GM11168 (cell line): ENCODE measurements at regions not wholly inside any gene's neighbourhood (a gene's known extent, or its start where the extent isn't known, plus 50 kb on each side); places are given as distances from the start of the nearest gene placed in this dataset.

Experiments
- in situ Hi-C: fragments of 300-500 bp; cut with MboI; formaldehyde crosslinking; loops from one replicate; pipeline ENCODE4 v1.12.0; 2022; ENCODE audit warnings: low sequenced_read_pairs; ENCODE audit not compliant: unreplicated experiment

DNA sequence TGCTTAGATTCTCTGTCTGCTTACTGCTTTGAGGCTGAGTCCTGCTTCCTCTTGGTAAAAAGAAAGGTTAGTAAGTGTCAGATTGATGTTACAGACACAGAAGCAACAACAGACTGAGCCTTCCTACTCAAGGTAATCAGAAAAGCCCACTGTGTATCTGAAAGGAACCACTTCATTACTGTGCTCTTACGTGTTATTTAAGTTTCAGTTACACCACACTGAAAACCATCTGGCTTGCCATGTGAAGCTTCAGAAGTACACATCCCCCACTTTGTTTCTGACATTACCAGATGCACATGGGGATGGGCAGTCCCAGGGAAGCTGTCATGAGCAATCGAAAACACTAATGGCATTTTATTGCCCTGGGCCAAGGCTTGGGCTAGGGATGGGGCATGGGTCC lies 1290.1 kb downstream of the AACS start:
- in situ Hi-C loops: no loop called here

DNA sequence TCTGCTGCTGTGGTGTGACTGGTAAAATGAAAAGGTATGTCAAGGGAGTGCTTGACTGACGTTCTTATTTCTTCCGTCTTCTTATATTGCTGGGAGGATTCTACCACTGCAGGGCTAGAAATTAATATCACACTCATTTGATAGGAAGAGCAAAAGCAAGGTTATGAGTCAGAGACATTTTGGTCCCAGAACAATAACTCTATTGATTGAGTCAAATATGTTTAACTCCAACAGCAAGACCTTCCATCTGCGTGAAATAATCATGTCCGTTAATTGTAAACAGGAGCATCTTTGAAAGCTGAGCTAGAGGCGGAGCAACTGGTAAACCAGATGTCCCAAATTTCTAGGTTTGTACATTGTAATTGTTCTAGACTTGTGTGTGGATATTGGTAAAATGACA lies 1293.6 kb downstream of the AACS start:
- in situ Hi-C loops: no loop called here

DNA sequence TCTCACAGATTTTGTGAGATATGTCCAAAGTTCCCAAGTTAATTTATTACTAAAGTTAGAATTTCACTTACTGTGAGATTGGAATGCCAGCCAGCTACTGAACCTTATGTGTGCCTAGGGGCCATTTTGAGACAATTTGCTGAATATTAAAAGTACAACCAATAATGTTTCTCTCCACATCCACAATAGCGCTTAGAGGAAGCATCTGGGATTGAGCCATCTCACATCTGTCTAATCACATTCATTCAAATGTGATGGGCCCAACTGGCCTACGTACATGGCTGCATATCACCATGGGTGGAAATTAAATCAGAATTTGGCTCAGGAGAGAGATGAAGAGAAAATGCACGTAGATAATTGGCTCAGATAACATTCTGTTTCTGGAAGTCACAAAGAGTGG lies 1294.0 kb downstream of the AACS start:
- in situ Hi-C loops: no loop called here

DNA sequence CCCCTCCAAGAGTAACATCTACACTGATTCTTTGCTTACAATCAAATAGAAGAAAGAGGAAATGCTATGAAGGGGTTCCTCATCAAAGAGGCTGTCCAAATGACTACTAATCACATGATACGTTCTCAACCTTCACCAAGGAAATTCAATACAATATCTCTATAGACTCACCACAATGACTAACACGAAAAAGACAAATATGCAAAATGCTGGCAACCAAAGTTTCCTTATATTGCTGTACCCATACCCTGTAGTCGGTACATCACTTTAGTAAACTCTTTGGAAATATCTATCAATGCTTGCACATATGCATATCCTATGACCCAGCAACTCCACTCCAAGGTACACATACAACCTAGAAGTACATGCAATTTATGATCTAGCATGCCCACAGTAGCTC lies 1296.6 kb downstream of the AACS start:
- in situ Hi-C loops: no loop called here

DNA sequence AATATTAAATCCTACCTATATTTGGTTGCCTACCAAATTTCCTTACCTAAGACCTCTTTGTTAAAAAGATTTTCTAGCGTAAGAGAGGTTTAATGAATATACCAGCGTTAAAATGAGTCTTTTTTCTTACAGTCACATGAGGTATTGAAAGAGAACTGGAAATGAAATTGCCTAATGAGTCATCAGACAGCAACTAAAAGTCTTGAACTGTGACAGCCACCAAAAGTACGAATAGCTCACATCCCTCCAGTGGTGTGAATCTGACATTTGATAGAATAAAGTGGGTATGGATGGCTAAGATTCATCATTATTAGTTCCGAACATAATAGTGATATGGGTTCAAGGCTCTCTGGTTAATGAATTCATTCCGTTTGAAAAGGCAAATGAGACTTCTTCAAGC lies 1297.3 kb downstream of the AACS start:
- in situ Hi-C loops: no loop called here

DNA sequence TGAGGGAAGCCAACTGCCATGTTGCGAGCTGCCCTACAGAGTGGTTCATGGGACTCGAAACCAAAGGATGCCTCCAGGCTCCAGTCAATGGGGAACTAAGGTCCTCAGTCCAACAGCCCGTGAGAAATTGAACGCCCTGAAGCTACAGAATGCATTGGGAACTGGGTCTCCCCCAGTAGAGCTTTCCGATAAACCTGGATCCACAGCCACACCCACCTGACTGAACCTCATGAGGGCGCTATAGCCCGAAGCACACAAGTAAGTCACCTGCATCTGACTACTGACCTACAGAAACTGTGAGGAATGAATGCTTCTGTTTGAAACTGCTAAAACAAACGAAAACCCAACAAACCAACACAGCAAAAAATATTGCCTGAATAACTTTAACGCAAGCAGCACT lies 1297.7 kb downstream of the AACS start:
- in situ Hi-C loops: no loop called here

DNA sequence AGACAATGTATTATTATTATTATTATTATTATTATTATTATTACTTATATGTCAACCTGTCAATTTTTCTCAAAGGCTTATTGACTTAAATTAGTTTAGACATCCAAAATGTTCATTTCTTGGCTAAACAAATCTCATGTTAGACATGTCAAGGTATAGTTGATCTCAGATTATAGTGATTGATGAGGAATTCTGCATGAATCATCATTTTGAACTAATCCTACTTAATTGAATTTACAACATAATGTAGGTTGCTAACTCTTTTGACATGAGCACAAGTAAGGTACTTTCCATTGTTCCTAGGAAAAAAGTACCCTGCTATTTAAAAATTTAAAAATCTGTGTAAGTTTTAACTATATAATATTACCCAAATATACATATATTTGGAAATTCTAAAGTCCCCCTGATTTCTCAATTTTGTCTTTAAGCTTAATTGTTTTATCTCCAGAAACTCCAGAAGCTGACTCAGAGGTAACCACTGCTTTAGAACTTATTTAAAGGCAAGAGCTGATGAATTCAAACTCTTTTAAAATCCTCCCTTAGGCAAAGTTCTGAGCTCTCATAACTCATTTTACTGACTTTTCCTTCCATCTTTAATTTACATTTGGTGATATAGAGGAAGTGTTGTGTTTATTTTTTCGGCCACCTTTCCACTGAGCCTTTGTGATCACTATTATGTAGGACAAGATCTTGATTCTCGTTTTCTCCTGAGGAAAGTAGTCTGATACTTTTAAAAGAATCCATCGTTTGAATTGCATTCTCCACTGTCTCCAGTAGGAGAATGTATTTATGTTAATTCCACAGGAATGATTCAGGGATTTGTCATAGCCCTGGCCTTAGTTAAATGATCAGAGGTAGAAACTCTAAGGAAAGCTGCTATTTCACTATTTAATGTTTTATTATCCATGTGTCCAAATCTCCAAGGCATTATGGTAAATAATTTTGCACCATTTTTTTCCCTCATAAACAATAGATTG lies 1304.5 kb downstream of the AACS start:
- in situ Hi-C loops: no loop called here

DNA sequence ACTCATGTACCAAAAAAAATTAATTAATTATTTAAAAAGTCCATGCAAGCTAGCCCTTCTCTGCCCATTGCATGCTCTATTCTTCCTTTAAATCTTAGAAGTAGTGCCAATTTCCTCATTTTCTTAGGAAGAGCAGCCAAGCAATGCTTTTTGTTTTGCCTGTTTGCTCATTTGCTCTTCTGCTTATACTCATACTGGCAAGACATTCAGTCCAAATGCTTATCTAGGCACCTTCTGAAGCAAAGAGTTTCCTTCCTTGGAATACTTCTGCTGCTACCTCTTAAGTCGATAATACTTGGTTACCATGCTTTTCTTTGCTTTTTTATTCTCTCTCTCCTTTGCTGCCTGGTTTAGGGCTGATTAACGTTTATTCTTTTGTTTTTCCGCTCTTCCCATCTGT lies 1318.3 kb downstream of the AACS start:
- in situ Hi-C loops: no loop called here

DNA sequence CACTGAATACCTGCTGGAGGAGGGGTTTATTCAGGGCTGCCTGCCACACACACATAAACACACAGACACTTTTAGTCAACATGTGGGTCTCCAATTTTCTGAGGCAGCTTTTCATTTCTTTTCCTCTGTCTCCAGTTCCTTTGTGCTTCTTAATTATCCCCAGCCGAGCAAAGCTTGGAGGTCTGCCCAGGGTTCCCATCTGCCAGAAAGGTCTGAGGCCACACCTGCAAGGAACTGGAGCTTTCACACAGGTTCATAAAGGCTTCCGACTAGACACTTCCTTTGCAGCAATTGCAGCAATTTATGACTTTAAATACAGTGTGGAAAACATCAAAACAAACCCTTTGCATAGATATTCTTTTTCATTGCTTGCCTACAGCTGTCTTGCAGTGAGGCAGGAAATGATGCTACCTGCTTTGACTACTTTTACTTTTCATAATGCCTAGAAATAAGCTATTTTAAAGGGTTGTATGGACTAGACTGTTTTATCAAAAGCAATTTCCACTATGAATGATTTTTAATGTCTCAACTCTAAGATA lies 1318.9 kb downstream of the AACS start:
- in situ Hi-C loops: no loop called here

DNA sequence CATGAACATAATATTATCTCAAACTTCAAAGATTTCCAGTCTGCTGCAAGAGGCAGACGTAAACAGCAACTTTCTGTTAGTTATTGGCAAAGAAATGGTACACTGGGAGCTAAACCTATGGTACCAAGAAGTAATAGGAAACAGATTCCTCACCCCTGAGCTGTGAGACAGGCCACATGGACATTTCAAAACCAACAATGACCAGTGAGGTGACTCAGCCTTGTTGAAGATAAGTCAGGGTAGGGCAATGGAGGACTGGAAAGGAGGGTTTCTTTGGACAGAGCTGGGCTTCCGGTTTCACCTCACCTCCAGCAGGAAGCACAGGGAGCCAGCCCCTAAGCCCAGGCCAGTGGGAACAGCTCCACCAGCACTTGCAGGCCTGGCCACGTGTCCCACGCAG lies 1320.5 kb downstream of the AACS start:
- in situ Hi-C loops: no loop called here

DNA sequence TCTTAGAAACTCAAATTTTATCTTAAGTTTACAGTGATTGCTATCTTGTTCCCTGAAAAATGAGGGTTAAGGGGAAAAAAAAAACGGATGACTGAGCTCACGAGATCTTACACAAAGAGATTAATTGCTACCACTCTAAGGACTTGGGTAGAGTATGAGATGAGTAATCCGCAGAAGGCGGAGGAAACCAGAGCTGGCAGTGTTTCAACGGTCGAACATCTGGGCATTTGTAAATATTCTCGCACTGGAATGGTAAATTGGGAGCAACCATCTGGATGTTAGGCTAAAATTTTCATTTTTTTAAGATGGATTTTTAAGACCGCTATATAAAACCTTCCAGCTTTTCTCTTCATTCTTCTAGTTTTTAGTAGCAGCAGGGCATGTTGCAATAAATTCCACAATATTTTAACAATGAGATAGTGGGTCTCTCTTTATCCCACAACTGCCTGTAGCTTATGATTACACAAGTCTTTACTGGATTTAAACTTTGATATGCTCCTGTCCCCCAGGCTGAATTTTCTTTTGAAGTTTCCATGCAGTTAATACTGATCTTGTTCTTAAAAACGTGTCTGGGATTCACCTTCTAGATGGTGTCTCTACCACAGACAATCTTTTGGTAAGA lies 1324.1 kb downstream of the AACS start:
- in situ Hi-C loops: no loop called here

DNA sequence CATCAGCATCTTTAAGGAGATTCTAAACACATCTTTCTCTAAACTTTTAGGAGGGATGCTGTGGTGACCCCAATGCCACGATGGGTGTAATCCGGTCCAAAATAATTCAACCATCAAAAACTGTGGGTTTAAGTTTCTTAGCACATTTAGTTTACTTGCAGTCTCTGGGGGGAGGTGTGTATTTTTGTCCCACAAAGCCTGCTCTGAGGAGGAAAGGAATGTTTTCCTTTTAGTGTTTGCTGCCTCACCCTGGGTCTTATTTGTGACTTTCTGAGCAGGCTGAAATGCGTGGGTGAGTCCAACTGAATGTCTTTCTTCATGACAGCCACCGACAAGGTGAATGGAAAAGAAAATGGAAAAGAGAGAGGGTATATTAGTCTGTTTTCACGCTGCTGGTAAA lies 1324.7 kb downstream of the AACS start:
- in situ Hi-C loops: no loop called here

DNA sequence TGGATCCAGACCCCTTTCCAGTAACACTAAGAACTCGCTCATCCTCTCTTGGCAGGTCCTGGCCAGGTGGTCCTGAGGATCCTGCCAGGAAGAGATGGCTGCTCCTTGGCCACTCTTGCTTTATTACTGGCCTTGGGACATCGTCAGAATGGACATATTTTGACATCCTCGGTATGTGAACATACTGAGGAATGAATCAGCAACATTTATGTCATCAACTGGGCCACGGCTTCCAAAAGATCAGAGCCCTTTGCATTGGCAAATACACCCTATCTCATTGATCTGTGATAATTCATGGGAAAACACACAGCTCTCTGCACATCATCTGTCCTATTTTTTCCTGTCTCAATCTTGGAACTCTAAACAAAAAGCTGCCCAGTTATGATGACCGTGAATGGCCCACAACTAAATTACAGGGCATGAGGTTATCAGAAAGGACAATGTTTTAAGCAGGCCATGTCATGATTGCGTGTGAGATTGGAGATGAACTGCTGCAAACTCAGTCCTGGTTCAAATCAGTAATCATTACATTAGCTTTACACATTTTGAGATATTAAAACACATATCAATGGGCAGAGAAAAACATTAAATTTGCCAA lies 1325.8 kb downstream of the AACS start:
- in situ Hi-C loops: no loop called here

DNA sequence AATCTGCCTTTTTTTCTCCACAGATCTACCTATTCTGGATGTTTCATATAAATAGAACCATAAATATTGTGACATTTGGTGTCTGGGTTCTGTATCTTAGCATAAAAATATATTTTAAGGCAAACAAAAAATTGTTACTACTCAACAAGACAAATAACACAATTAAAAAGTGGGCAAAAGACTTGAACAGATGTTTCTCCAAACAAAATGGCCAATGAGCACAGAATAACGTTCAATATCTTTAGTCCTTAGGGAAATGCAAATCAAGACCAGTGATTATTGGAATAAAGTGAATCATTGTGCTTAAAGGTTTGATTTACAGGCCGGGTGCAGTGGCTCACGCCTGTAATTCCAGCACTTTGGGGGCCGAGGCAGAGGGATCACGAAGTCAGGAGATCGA lies 1331.3 kb downstream of the AACS start:
- in situ Hi-C loops: no loop called here

DNA sequence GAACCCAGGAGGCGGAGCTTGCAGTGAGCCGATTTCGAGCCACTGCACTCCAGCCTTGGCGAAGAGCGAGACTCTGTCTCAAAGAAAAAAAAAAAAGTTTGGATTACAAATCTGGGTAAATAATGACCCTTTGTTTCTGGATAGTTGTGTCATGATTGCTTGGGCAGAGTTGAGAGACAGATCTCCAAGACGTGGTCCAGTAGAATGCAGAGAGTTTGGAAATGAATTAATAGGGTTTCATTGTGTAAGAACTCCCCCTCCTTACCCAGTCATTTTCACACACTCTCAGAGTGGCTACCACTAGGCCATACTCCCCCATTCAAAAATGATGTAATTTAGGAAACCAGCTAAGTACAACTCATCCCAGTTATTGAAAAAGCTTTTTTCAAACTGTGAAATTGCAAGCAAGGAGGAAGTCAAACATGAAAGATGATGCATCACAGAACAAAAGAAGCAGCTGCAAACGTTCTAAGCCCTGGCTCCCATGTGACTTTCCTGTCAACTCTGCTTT lies 1331.9 kb downstream of the AACS start:
- in situ Hi-C loops: no loop called here

DNA sequence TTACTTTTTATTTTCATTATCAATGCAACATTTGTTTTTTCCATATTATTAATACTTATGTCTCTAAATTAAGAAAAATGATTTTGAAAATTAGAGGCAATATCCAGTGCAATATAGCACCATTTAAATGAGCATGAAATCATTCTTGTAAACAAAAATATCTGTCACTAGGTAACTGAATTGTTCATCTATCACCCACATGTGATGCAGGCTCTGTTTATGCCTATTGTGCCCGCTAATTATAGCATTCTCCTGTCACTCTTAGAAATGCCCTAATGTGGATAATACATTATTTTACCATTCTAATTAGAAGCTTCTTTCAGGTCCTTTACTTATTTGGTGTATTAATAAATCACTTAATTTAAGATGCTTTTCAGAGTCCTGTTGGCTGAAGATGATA lies 1332.4 kb downstream of the AACS start:
- in situ Hi-C loops: no loop called here

DNA sequence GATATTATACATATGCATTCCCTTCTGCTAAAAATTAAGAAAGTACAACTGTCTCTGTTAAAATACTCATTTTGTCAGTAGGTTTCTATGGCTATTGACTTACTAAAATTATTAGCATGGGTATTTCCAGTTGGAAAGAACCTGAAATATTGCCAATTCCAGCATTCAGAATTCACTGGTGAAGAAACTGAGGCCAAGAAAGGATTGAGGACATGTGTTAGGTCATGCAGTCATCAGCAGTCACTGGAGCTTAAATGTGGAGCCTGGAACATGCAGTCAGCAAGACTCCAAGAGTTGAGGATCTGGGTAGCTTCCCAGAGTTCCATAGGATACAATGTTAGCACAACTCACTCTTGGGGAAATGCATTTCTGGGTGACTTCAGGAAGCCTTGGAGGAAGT lies 1335.6 kb downstream of the AACS start:
- in situ Hi-C loops: no loop called here

DNA sequence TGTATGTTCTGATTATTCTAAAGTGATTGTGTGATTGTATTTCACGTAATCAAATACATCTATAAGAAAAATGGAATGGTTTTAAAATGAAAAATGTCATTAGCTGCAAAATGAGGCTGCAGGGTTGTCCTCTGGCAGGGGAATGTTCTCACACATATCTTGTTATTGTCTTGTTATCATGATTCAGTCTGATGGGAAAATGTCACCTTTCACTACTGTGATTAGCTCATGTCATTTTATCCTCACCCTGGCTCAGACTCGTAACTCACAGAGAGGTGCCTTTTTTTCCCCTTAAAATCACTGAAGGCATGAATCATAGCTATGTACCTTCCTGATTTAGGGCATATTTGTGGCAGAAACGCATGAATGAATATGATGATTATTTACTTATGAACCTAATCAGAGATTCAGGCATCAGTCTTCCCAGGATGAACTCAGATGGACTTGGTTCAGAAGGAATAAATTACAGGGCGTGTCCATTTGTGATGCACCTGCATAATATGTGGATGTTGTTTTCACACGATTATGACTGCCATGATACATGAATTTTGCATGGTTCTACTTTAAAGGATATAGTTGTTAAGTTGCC lies 1339.2 kb downstream of the AACS start:
- in situ Hi-C loops: no loop called here

DNA sequence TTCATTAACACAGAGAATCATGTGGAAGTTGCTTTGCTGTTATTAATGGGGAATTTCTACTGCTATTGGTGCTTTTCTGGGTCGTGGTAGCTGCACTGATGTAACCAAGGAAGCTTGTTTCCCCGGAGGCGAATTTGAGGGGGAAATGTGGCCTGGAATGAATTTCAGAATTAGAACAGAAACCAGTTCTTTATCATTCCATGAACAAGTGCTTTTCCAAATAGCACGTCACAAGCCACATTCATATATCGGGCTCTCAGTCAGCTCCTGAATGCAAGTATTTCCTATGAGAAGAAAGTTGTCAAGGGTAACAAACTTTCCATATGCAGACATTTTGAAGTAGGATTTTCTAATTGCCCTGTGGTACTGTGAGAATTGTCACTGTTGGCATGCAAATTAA lies 1353.2 kb downstream of the AACS start:
- in situ Hi-C loops: no loop called here

DNA sequence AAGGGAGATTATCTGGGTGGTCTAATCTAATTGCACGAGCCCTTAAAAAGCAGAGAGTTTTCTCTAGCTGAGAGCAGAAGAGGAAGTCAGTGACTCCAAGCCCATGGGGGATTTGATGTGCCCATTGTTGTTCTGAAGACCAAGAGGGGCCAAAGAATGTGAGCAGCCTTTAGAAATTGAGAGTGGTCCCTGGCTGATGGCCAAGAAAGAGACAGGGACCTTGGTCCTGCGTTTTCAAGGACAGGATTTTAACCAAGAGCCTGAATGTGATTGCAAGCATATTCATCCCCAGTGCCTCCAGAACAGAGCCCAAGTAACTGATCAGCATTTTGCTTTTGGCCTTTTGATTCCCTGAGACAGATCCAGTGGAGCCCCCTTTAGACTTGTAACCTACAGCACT lies 1353.9 kb downstream of the AACS start:
- in situ Hi-C loops: no loop called here

DNA sequence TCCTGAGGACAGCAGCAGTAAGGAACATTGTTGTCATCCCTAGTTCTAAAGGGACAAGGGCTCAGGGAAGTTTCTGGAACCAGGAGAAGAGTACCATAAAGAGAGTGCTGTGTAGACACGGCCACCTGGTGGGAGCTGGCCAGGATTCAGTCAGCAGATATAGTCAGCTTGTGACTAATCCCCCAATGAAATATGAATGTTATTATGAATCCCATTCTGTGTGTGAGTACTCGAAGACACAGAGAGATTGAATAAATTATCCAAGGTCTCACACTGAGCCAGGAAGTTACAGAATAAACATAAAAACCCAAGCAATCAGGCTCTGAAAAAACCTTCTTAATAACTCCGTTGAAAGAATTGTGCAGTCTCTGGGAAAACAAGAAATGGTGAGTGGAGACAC lies 1359.5 kb downstream of the AACS start:
- in situ Hi-C loops: no loop called here
